GM21737 (cell line): ENCODE measurements at regions not wholly inside any gene's neighbourhood (a gene's known extent, or its start where the extent isn't known, plus 50 kb on each side); places are given as distances from the start of the nearest gene placed in this dataset.

Source experiments
- ATAC-seq: cut with Tn5 transposase; IDR thresholded peaks from one replicate; pipeline ENCODE4 v1.9.1; 2021; ENCODE audit warnings: mild to moderate bottlenecking, moderate library complexity; ENCODE audit not compliant: unreplicated experiment

- no peak for ATAC-seq
Measured at GRCh38 chr6:40313582-40313981, 273.6 kb downstream of the LRFN2 start.

- ATAC-seq, result no peak
Measured at GRCh38 chr6:40312213-40313015, 274.8 kb downstream of the LRFN2 start.

- no peak for ATAC-seq
Measured at GRCh38 chr6:40308533-40309306, 278.4 kb downstream of the LRFN2 start.

GRCh38 chr6:40307712-40308111 is 279.5 kb downstream of the LRFN2 start:
- no peak for ATAC-seq

- ATAC-seq, result no peak
Measured at GRCh38 chr6:40302856-40303454, 284.2 kb downstream of the LRFN2 start.

- ATAC-seq, result no peak
Measured at GRCh38 chr6:40299681-40300080, 287.5 kb downstream of the LRFN2 start.

- ATAC-seq, result no peak
Measured at GRCh38 chr6:40298207-40298606, 289.0 kb downstream of the LRFN2 start.

GRCh38 chr6:40295251-40295950 is 291.8 kb downstream of the LRFN2 start:
- ATAC-seq, result no peak

GRCh38 chr6:40293460-40294185 is 293.5 kb downstream of the LRFN2 start:
- no peak for ATAC-seq

- ATAC-seq, result no peak
Measured at GRCh38 chr6:40293060-40293459, 294.1 kb downstream of the LRFN2 start.

GRCh38 chr6:40290816-40291215 is 296.3 kb downstream of the LRFN2 start:
- ATAC-seq, result no peak

- ATAC-seq, result no peak
Measured at GRCh38 chr6:40288919-40289318, 298.2 kb downstream of the LRFN2 start.

- ATAC-seq, result no peak
Measured at GRCh38 chr6:40287296-40287850, 299.8 kb downstream of the LRFN2 start.

GRCh38 chr6:40286721-40287120 is 300.4 kb downstream of the LRFN2 start:
- no peak for ATAC-seq

- ATAC-seq, result no peak
Measured at GRCh38 chr6:40285996-40286395, 301.2 kb downstream of the LRFN2 start.

- ATAC-seq, result no peak
Measured at GRCh38 chr6:40285535-40285934, 301.6 kb downstream of the LRFN2 start.

- ATAC-seq, result no peak
Measured at GRCh38 chr6:40282986-40283385, 304.2 kb downstream of the LRFN2 start.

- ATAC-seq, result no peak
Measured at GRCh38 chr6:40281402-40281801, 305.8 kb downstream of the LRFN2 start.

- no peak for ATAC-seq
Measured at GRCh38 chr6:40280231-40280630, 306.9 kb downstream of the LRFN2 start.

GRCh38 chr6:40276141-40276540 is 311.0 kb downstream of the LRFN2 start:
- no peak for ATAC-seq
